Activated naive CD4-positive, alpha-beta T cell treated with anti-CD3 and anti-CD28 coated beads, Interleukin-2, amount 50 U/mL, for 24 hours (primary cell): ENCODE measurements at regions not wholly inside any gene's neighbourhood (a gene's known extent, or its start where the extent isn't known, plus 50 kb on each side); places are given as distances from the start of the nearest gene placed in this dataset.

ENCODE experiments used
- H3K27ac Mint-ChIP-seq: one replicate; pipeline ENCODE4 v1.8.0; 2021; ENCODE audit warnings: mild to moderate bottlenecking, mixed read lengths
- H3K27me3 Mint-ChIP-seq: one replicate; pipeline ENCODE4 v1.8.0; 2021; ENCODE audit warnings: mixed read lengths
- H3K36me3 Mint-ChIP-seq: one replicate; pipeline ENCODE4 v1.8.0; 2021; ENCODE audit warnings: mixed read lengths
- H3K4me1 Mint-ChIP-seq: one replicate; pipeline ENCODE4 v1.8.0; 2021; ENCODE audit warnings: mixed read lengths
- H3K4me3 Mint-ChIP-seq: one replicate; pipeline ENCODE4 v1.8.0; 2021; ENCODE audit warnings: mild to moderate bottlenecking, mixed read lengths
- H3K9me3 Mint-ChIP-seq: one replicate; pipeline ENCODE4 v1.8.0; 2021; ENCODE audit warnings: mixed read lengths

- Mint-ChIP-seq H3K4me1 (no peaks in the 10 kb centered on the region), H3K9me3 (peaks cover 14% of the 10 kb centered on the region), H3K4me3 (no peak overlapping the region), H3K27me3 (no peaks in the 10 kb centered on the region), H3K36me3 (no peaks in the 10 kb centered on the region), H3K27ac (no peak overlapping the region)
Measured at GRCh38 chr16:64659866-64660265, 462.0 kb downstream of the CDH11 start.

GRCh38 chr16:64657316-64658011, 464.4 kb downstream of the CDH11 start:
- no peaks in the 10 kb centered on the region for H3K27me3 Mint-ChIP-seq
- no peaks in the 10 kb centered on the region for H3K36me3 Mint-ChIP-seq
- H3K4me3 Mint-ChIP-seq: no peak overlapping the region
- H3K27ac Mint-ChIP-seq: no peak overlapping the region
- peaks cover 23% of the 10 kb centered on the region for H3K9me3 Mint-ChIP-seq
- H3K4me1 Mint-ChIP-seq: no peaks in the 10 kb centered on the region

- H3K36me3 Mint-ChIP-seq: no peaks in the 10 kb centered on the region
- H3K4me3 Mint-ChIP-seq: no peak overlapping the region
- H3K27ac Mint-ChIP-seq: no peak overlapping the region
- no peaks in the 10 kb centered on the region for H3K4me1 Mint-ChIP-seq
- peaks cover 24% of the 10 kb centered on the region for H3K9me3 Mint-ChIP-seq
- H3K27me3 Mint-ChIP-seq: no peaks in the 10 kb centered on the region
Measured at GRCh38 chr16:64656471-64656870, 465.4 kb downstream of the CDH11 start.

GRCh38 chr16:64654178-64654577, 467.7 kb downstream of the CDH11 start:
- Mint-ChIP-seq H3K36me3 (no peaks in the 10 kb centered on the region), H3K4me1 (no peaks in the 10 kb centered on the region), H3K9me3 (peaks cover 24% of the 10 kb centered on the region), H3K27me3 (no peaks in the 10 kb centered on the region), H3K4me3 (no peak overlapping the region), H3K27ac (no peak overlapping the region)

- no peak overlapping the region for H3K4me3 Mint-ChIP-seq
- no peaks in the 10 kb centered on the region for H3K27me3 Mint-ChIP-seq
- peaks cover 20% of the 10 kb centered on the region for H3K9me3 Mint-ChIP-seq
- H3K27ac Mint-ChIP-seq: no peak overlapping the region
- H3K36me3 Mint-ChIP-seq: no peaks in the 10 kb centered on the region
- H3K4me1 Mint-ChIP-seq: no peaks in the 10 kb centered on the region
Measured at GRCh38 chr16:64648282-64648681, 473.6 kb downstream of the CDH11 start.

- Mint-ChIP-seq H3K9me3 (no peaks in the 10 kb centered on the region), H3K27ac (no peak overlapping the region), H3K27me3 (no peaks in the 10 kb centered on the region), H3K4me1 (no peaks in the 10 kb centered on the region), H3K4me3 (no peak overlapping the region), H3K36me3 (no peaks in the 10 kb centered on the region)
Measured at GRCh38 chr16:64641343-64641742, 480.5 kb downstream of the CDH11 start.

GRCh38 chr16:64638766-64639165, 483.1 kb downstream of the CDH11 start:
- Mint-ChIP-seq H3K4me1 (no peaks in the 10 kb centered on the region), H3K4me3 (no peak overlapping the region), H3K27ac (no peak overlapping the region), H3K36me3 (no peaks in the 10 kb centered on the region), H3K27me3 (no peaks in the 10 kb centered on the region), H3K9me3 (no peaks in the 10 kb centered on the region)

- Mint-ChIP-seq H3K4me1 (no peaks in the 10 kb centered on the region), H3K27me3 (no peaks in the 10 kb centered on the region), H3K4me3 (no peak overlapping the region), H3K9me3 (no peaks in the 10 kb centered on the region), H3K27ac (no peak overlapping the region), H3K36me3 (no peaks in the 10 kb centered on the region)
Measured at GRCh38 chr16:64629622-64630021, 492.2 kb downstream of the CDH11 start.

GRCh38 chr16:64627781-64628180, 494.1 kb downstream of the CDH11 start:
- Mint-ChIP-seq H3K4me3 (no peak overlapping the region), H3K36me3 (no peaks in the 10 kb centered on the region), H3K9me3 (no peaks in the 10 kb centered on the region), H3K4me1 (no peaks in the 10 kb centered on the region), H3K27ac (no peak overlapping the region), H3K27me3 (no peaks in the 10 kb centered on the region)

GRCh38 chr16:64627288-64627687, 494.6 kb downstream of the CDH11 start:
- H3K36me3 Mint-ChIP-seq: no peaks in the 10 kb centered on the region
- no peak overlapping the region for H3K4me3 Mint-ChIP-seq
- no peak overlapping the region for H3K27ac Mint-ChIP-seq
- H3K4me1 Mint-ChIP-seq: no peaks in the 10 kb centered on the region
- H3K27me3 Mint-ChIP-seq: no peaks in the 10 kb centered on the region
- peaks cover 3% of the 10 kb centered on the region for H3K9me3 Mint-ChIP-seq

GRCh38 chr16:64626776-64627175, 495.1 kb downstream of the CDH11 start:
- H3K4me3 Mint-ChIP-seq: no peak overlapping the region
- H3K27me3 Mint-ChIP-seq: no peaks in the 10 kb centered on the region
- H3K27ac Mint-ChIP-seq: no peak overlapping the region
- peaks cover 8% of the 10 kb centered on the region for H3K9me3 Mint-ChIP-seq
- H3K36me3 Mint-ChIP-seq: no peaks in the 10 kb centered on the region
- no peaks in the 10 kb centered on the region for H3K4me1 Mint-ChIP-seq

GRCh38 chr16:64621616-64622015, 500.2 kb downstream of the CDH11 start:
- no peak overlapping the region for H3K27ac Mint-ChIP-seq
- H3K4me1 Mint-ChIP-seq: no peaks in the 10 kb centered on the region
- no peak overlapping the region for H3K4me3 Mint-ChIP-seq
- no peaks in the 10 kb centered on the region for H3K36me3 Mint-ChIP-seq
- H3K27me3 Mint-ChIP-seq: no peaks in the 10 kb centered on the region
- H3K9me3 Mint-ChIP-seq: peaks cover 8% of the 10 kb centered on the region

- Mint-ChIP-seq H3K36me3 (no peaks in the 10 kb centered on the region), H3K4me3 (no peak overlapping the region), H3K9me3 (peaks cover 13% of the 10 kb centered on the region), H3K4me1 (no peaks in the 10 kb centered on the region), H3K27me3 (no peaks in the 10 kb centered on the region), H3K27ac (no peak overlapping the region)
Measured at GRCh38 chr16:64617836-64618476, 503.9 kb downstream of the CDH11 start.

- Mint-ChIP-seq H3K27me3 (no peaks in the 10 kb centered on the region), H3K4me3 (no peak overlapping the region), H3K4me1 (no peaks in the 10 kb centered on the region), H3K27ac (no peak overlapping the region), H3K36me3 (no peaks in the 10 kb centered on the region), H3K9me3 (peaks cover 11% of the 10 kb centered on the region)
Measured at GRCh38 chr16:64615630-64616280, 506.1 kb downstream of the CDH11 start.

GRCh38 chr16:64596196-64596595, 525.7 kb downstream of the CDH11 start:
- Mint-ChIP-seq H3K4me1 (no peaks in the 10 kb centered on the region), H3K27me3 (no peaks in the 10 kb centered on the region), H3K4me3 (no peak overlapping the region), H3K27ac (no peak overlapping the region), H3K36me3 (no peaks in the 10 kb centered on the region), H3K9me3 (no peaks in the 10 kb centered on the region)

GRCh38 chr16:64590513-64590912, 531.4 kb downstream of the CDH11 start:
- Mint-ChIP-seq H3K9me3 (peaks cover 9% of the 10 kb centered on the region), H3K4me3 (no peak overlapping the region), H3K27me3 (no peaks in the 10 kb centered on the region), H3K27ac (no peak overlapping the region), H3K4me1 (no peaks in the 10 kb centered on the region), H3K36me3 (no peaks in the 10 kb centered on the region)
